Caco-2 (cell line): ENCODE measurements at regions not wholly inside any gene's neighbourhood (a gene's known extent, or its start where the extent isn't known, plus 50 kb on each side); places are given as distances from the start of the nearest gene placed in this dataset.

Source experiments
- BruUV-seq: library from RNA; stranded (reverse); fragments of 400-500 nt; replicated peaks from 2 replicates; lab custom pipeline; 2021; lab: Mats Ljungman, UMichigan
- CTCF ChIA-PET: fragments of 300-600 bp; sonication (Branson Sonifier 250); formaldehyde crosslinking; loops from one replicate; lab custom pipeline; 2022; ENCODE audit warnings: antibody characterized with exemption; lab: Charles Lee
- POLR2A ChIA-PET: fragments of 300-600 bp; sonication (Branson Sonifier 250); formaldehyde crosslinking; loops from one replicate; lab custom pipeline; 2022; ENCODE audit warnings: antibody characterized with exemption; lab: Charles Lee
- DNase-seq, 2 experiments: peaks; one replicate each; pipeline versions ENCODE4 v3.0.0 to v3.0.0-alpha.2; 2020 to 2022
- H3K27me3 ChIP-seq: replicated peaks from 2 replicates; pipeline ENCODE4 v1.6.0; 2011; ENCODE audit warnings: low read length; ENCODE audit not compliant: control insufficient read depth, insufficient read depth
- H3K36me3 ChIP-seq: 2 replicates; pipeline ENCODE4 v1.5.1; 2011; ENCODE audit warnings: low read length; ENCODE audit not compliant: control insufficient read depth, insufficient read depth
- H3K4me1 ChIP-seq: fragments of 250-450 bp; sonication (Bioruptor Pico); 2 replicates; pipeline ENCODE4 v1.5.1; 2020; ENCODE audit warnings: mild to moderate bottlenecking
- H3K4me3 ChIP-seq: 2 replicates; pipeline ENCODE4 v1.5.1; 2011; ENCODE audit warnings: low read depth, mild to moderate bottlenecking, control low read depth, low read length
- H3K9me3 ChIP-seq: fragments of 250-450 bp; sonication (Bioruptor Pico); 2 replicates; pipeline ENCODE4 v1.5.1; 2020; ENCODE audit warnings: mild to moderate bottlenecking, moderate library complexity
- H3K27ac Mint-ChIP-seq: one replicate; pipeline ENCODE4 v1.8.0; 2022; ENCODE audit warnings: mixed read lengths; ENCODE audit not compliant: unreplicated experiment
- H3K27me3 Mint-ChIP-seq: one replicate; pipeline ENCODE4 v1.8.0; 2022; ENCODE audit warnings: mixed read lengths; ENCODE audit not compliant: insufficient read depth, unreplicated experiment
- H3K36me3 Mint-ChIP-seq: one replicate; pipeline ENCODE4 v1.8.0; 2022; ENCODE audit warnings: mild to moderate bottlenecking, mixed read lengths; ENCODE audit not compliant: insufficient read depth, unreplicated experiment
- H3K4me1 Mint-ChIP-seq: one replicate; pipeline ENCODE4 v1.8.0; 2022; ENCODE audit warnings: low read depth, mixed read lengths; ENCODE audit not compliant: unreplicated experiment
- H3K4me3 Mint-ChIP-seq: one replicate; pipeline ENCODE4 v1.8.0; 2022; ENCODE audit warnings: mild to moderate bottlenecking, moderate library complexity, mixed read lengths; ENCODE audit not compliant: unreplicated experiment
- H3K9me3 Mint-ChIP-seq: one replicate; pipeline ENCODE4 v1.8.0; 2022; ENCODE audit warnings: mixed read lengths; ENCODE audit not compliant: unreplicated experiment
- intact Hi-C: fragments of 100-400 bp; cut with micrococcal nuclease; formaldehyde crosslinking; loops from one replicate; pipeline ENCODE4 v1.10.0; 2022; ENCODE audit not compliant: unreplicated experiment
- TF ChIP-seq, protein P1 (sequence below), 2 experiments: fragments of 200-600 bp in 1 of 2; IDR thresholded peaks; 1 replicate in 1 of 2; 2 replicates in 1 of 2; pipeline versions ENCODE4 v1.5.1 to v1.8.0; 2011 to 2022; ENCODE audit warnings: antibody characterized with exemption in 1 of 2, control low read depth in 1 of 2, inconsistent platforms in 1 of 2, low read depth in 1 of 2, low read length in 1 of 2, mild to moderate bottlenecking in 1 of 2, moderate library complexity in 1 of 2; ENCODE audit not compliant: insufficient read depth in 1 of 2, severe bottlenecking in 1 of 2, unreplicated experiment in 1 of 2

DNA sequence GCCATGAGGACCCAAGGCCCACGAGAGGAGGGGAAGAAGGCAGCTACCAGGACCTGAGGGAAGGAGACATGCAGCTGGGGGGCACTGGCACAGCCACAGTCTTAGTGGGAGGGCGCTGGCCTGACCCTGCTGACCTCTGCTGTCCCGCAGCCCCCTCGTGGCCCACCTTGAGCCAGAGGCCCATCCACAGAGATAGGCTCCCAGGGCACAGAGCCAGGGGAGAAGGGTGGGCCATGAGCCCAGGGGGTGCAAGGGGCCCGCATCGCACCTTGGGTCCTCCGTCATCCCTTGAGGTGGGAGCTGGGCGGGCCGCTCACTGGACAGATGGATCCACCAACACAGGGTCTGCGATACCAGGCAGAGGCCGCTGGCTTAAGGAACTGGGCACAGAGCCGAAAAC is 387.7 kb upstream of the PFKP start:
- no peak overlapping the region for H3K27ac Mint-ChIP-seq
- H3K36me3 ChIP-seq: no peaks in the 10 kb centered on the region
- H3K9me3 Mint-ChIP-seq: no peaks in the 10 kb centered on the region
- H3K27me3 ChIP-seq: no peaks in the 10 kb centered on the region
- no peak for DNase-seq
- H3K27me3 Mint-ChIP-seq: peaks cover 23% of the 10 kb centered on the region
- H3K9me3 ChIP-seq: no peaks in the 10 kb centered on the region
- POLR2A ChIA-PET: no interaction called here
- TF ChIP-seq, protein P1, sequence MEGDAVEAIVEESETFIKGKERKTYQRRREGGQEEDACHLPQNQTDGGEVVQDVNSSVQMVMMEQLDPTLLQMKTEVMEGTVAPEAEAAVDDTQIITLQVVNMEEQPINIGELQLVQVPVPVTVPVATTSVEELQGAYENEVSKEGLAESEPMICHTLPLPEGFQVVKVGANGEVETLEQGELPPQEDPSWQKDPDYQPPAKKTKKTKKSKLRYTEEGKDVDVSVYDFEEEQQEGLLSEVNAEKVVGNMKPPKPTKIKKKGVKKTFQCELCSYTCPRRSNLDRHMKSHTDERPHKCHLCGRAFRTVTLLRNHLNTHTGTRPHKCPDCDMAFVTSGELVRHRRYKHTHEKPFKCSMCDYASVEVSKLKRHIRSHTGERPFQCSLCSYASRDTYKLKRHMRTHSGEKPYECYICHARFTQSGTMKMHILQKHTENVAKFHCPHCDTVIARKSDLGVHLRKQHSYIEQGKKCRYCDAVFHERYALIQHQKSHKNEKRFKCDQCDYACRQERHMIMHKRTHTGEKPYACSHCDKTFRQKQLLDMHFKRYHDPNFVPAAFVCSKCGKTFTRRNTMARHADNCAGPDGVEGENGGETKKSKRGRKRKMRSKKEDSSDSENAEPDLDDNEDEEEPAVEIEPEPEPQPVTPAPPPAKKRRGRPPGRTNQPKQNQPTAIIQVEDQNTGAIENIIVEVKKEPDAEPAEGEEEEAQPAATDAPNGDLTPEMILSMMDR (IDR thresholded peaks at IDR 0.05; ENCODE audit: insufficient read depth in 1 of 2, low read depth in 1 of 2, low read length in 1 of 2, severe bottlenecking in 1 of 2, unreplicated experiment in 1 of 2): no peak
- no peak overlapping the region for H3K4me3 Mint-ChIP-seq
- intact Hi-C loops: no loop called here
- BruUV-seq: no TSS peak
- CTCF ChIA-PET: no interaction called here
- no peaks in the 10 kb centered on the region for H3K4me1 Mint-ChIP-seq
- no peaks in the 10 kb centered on the region for H3K4me1 ChIP-seq
- no peaks in the 10 kb centered on the region for H3K36me3 Mint-ChIP-seq
- H3K4me3 ChIP-seq: no peak overlapping the region

DNA sequence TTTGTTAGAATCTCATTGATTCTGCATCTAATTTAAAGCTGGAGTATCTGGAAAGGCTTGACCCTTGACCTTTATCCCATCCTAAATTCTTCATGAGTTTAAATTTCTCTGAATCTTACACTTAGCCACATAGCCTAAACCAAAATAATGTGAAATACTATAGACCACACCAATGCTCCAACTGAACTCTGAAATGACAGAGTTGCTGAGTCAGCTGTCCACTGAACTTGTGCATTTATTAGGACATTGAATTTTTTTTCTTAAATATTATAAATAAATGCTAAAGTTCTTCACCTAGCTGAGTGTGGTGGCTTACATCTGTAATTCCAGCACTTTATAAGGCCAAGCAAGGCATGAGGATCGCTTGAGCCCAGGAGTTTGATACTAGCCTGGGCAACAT is 390.9 kb upstream of the PFKP start:
- Histone ChIP-seq H3K27me3 (no peaks in the 10 kb centered on the region), H3K4me1 (no peaks in the 10 kb centered on the region), H3K9me3 (no peaks in the 10 kb centered on the region), H3K4me3 (no peak overlapping the region), H3K36me3 (no peaks in the 10 kb centered on the region)
- BruUV-seq: no TSS peak
- Mint-ChIP-seq H3K27me3 (peaks cover 23% of the 10 kb centered on the region), H3K36me3 (no peaks in the 10 kb centered on the region), H3K9me3 (no peaks in the 10 kb centered on the region), H3K27ac (no peak overlapping the region), H3K4me3 (no peak overlapping the region), H3K4me1 (no peaks in the 10 kb centered on the region)
- CTCF ChIA-PET: no interaction called here
- TF ChIP-seq, protein P1 (IDR thresholded peaks at IDR 0.05; ENCODE audit: insufficient read depth in 1 of 2, low read depth in 1 of 2, low read length in 1 of 2, severe bottlenecking in 1 of 2, unreplicated experiment in 1 of 2): no peak
- intact Hi-C loops: no loop called here
- POLR2A ChIA-PET: no interaction called here
- DNase-seq: no peak

DNA sequence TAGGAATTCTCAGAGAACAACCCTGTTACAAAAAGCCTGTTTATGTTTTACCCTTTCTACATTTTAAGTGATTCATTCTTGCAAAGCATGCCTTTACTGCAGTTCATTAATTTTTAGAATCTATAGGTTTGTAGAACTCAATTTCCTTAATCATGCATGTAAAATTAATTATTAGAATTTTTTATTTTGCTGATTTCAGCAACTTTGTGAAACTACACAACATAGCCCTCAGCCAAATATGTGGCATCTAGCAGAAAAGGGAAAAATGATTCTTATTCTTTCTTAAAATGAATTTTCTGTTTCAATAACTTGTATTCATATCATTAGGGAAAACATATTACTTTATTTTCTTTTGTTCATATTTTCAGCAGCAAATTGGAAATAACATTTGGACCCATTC is 392.9 kb upstream of the PFKP start:
- no peak overlapping the region for H3K4me3 ChIP-seq
- ChIA-PET CTCF (no interaction called here), POLR2A (no interaction called here)
- no peaks in the 10 kb centered on the region for H3K4me1 ChIP-seq
- no peak for DNase-seq
- H3K9me3 ChIP-seq: no peaks in the 10 kb centered on the region
- H3K27me3 ChIP-seq: no peaks in the 10 kb centered on the region
- Mint-ChIP-seq H3K4me3 (no peak overlapping the region), H3K27me3 (peaks cover 16% of the 10 kb centered on the region), H3K27ac (no peak overlapping the region), H3K9me3 (no peaks in the 10 kb centered on the region), H3K36me3 (no peaks in the 10 kb centered on the region), H3K4me1 (no peaks in the 10 kb centered on the region)
- no TSS peak for BruUV-seq
- TF ChIP-seq, protein P1 (IDR thresholded peaks at IDR 0.05; ENCODE audit: insufficient read depth in 1 of 2, low read depth in 1 of 2, low read length in 1 of 2, severe bottlenecking in 1 of 2, unreplicated experiment in 1 of 2): no peak
- intact Hi-C loops: no loop called here
- H3K36me3 ChIP-seq: no peaks in the 10 kb centered on the region
